WTC11 (cell line): ENCODE measurements at regions not wholly inside any gene's neighbourhood (a gene's known extent, or its start where the extent isn't known, plus 50 kb on each side); places are given as distances from the start of the nearest gene placed in this dataset.

Experiments used
- TF ChIP-seq, protein P1 (sequence below): fragments of 200-600 bp; IDR thresholded peaks from 2 replicates; pipeline ENCODE4 v1.8.0; 2022; ENCODE audit warnings: antibody characterized with exemption
- TF ChIP-seq, protein P2 (sequence below): sonication (generic); formaldehyde crosslinking; IDR thresholded peaks from 2 replicates; pipeline ENCODE4 v1.8.0; 2022; ENCODE audit warnings: mild to moderate bottlenecking, missing genetic modification reagents

DNA sequence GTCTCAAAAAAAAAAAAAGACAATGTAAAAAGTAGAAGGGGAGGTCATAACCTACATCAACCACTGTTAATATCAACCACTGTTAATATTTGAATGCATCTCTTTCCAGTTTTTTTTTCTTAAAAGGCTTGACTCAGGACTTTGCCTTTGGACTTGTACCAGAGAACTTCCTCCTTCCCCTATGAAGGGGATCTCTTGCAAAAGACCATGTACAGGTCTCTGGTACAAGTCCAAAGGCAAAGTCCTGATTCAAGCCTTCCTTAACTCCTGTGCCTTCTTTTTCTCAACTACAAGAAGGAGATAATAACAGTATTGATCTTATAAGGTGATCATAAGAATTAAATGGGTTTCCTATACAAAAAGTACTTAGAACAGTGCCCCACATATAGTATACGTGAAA lies 563.5 kb downstream of the BUD13 start:
- TF ChIP-seq, protein P1, sequence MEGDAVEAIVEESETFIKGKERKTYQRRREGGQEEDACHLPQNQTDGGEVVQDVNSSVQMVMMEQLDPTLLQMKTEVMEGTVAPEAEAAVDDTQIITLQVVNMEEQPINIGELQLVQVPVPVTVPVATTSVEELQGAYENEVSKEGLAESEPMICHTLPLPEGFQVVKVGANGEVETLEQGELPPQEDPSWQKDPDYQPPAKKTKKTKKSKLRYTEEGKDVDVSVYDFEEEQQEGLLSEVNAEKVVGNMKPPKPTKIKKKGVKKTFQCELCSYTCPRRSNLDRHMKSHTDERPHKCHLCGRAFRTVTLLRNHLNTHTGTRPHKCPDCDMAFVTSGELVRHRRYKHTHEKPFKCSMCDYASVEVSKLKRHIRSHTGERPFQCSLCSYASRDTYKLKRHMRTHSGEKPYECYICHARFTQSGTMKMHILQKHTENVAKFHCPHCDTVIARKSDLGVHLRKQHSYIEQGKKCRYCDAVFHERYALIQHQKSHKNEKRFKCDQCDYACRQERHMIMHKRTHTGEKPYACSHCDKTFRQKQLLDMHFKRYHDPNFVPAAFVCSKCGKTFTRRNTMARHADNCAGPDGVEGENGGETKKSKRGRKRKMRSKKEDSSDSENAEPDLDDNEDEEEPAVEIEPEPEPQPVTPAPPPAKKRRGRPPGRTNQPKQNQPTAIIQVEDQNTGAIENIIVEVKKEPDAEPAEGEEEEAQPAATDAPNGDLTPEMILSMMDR = no peak
- TF ChIP-seq, protein P2, sequence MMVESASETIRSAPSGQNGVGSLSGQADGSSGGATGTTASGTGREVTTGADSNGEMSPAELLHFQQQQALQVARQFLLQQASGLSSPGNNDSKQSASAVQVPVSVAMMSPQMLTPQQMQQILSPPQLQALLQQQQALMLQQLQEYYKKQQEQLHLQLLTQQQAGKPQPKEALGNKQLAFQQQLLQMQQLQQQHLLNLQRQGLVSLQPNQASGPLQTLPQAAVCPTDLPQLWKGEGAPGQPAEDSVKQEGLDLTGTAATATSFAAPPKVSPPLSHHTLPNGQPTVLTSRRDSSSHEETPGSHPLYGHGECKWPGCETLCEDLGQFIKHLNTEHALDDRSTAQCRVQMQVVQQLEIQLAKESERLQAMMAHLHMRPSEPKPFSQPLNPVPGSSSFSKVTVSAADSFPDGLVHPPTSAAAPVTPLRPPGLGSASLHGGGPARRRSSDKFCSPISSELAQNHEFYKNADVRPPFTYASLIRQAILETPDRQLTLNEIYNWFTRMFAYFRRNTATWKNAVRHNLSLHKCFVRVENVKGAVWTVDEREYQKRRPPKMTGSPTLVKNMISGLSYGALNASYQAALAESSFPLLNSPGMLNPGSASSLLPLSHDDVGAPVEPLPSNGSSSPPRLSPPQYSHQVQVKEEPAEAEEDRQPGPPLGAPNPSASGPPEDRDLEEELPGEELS = no peak
